ENCODE measurements at regions not wholly inside any gene's neighbourhood (a gene's known extent, or its start where the extent isn't known, plus 50 kb on each side); places are given as distances from the start of the nearest gene placed in this dataset.

DNA sequence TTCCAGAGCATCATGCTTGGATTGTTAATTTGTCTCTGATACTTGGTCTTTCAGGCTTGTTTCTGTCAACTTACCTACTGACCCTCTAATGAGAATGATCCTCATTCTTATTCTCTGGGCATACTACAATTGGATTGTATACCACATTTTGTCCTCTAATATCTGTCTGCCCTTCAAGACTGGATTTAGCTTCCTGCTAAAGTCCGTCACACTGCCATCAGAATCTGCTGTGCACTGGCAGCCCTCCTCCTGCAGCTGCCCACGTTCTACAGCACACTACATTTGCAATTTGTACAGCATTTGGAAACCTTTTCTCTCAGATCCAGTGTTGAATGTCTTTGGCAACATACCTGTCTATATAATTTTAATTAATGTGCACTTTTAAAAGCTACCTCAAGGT lies 183.1 kb downstream of the ZNF330 start:
- Histone ChIP-seq H3K27me3 (replicated peaks in 1 of 7) (no peaks in the 10 kb centered on the region), H3K27ac (no peak overlapping the region), H3K36me3 (no peaks in the 10 kb centered on the region), H3K4me3 (no peak overlapping the region), H3K9me3 (peaks cover 0 to under 1% (median under 1%) of the 10 kb centered on the region in 8 donors), H3K4me1 (no peaks in the 10 kb centered on the region)
- no peak for DNase-seq
- TF ChIP-seq POLR2A (IDR thresholded peaks at IDR 0.05) (no peak), POLR2AphosphoS5 (IDR thresholded peaks at IDR 0.05) (no peak)
- TF ChIP-seq, protein P1, sequence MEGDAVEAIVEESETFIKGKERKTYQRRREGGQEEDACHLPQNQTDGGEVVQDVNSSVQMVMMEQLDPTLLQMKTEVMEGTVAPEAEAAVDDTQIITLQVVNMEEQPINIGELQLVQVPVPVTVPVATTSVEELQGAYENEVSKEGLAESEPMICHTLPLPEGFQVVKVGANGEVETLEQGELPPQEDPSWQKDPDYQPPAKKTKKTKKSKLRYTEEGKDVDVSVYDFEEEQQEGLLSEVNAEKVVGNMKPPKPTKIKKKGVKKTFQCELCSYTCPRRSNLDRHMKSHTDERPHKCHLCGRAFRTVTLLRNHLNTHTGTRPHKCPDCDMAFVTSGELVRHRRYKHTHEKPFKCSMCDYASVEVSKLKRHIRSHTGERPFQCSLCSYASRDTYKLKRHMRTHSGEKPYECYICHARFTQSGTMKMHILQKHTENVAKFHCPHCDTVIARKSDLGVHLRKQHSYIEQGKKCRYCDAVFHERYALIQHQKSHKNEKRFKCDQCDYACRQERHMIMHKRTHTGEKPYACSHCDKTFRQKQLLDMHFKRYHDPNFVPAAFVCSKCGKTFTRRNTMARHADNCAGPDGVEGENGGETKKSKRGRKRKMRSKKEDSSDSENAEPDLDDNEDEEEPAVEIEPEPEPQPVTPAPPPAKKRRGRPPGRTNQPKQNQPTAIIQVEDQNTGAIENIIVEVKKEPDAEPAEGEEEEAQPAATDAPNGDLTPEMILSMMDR (IDR thresholded peaks at IDR 0.05 in 8 of 11, conservative IDR thresholded peaks at IDR 0.05 in 3 of 11) = no peak
- WGBS, 5 donors = 66 to 76% (median 73%) methylated on average over 2 of the region's 2 CpGs
- intact Hi-C loops (cut with DNase I; ENCODE audit: low total_unique reads) = no loop called here

DNA sequence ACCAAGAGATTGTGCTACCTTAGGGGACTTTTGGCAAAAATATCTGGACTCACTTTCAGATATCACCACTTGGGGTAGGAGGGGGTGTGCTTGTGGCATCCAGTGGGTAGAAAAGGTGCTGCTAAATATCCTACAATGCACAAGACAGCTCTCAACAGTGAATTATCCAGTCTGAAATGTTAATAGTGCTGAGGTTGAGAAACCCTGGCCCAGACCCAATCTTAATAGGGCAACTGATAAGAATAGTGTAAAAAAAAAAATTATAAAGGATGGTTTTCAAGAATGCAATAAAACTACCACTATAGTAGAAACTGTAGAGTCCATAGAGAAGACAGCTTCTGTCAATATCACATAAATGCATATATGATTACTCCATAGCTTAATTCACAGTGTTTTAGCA lies 185.5 kb downstream of the ZNF330 start:
- H3K27ac ChIP-seq = no peak overlapping the region
- intact Hi-C loops (cut with DNase I; ENCODE audit: low total_unique reads) = no loop called here
- no peak for DNase-seq
- no peaks in the 10 kb centered on the region for H3K4me1 ChIP-seq
- H3K36me3 ChIP-seq = no peaks in the 10 kb centered on the region
- TF ChIP-seq, protein P1 (IDR thresholded peaks at IDR 0.05 in 8 of 11, conservative IDR thresholded peaks at IDR 0.05 in 3 of 11) = no peak
- TF ChIP-seq POLR2AphosphoS5 (IDR thresholded peaks at IDR 0.05) = no peak
- no peak for TF ChIP-seq POLR2A (IDR thresholded peaks at IDR 0.05)
- no peak overlapping the region for H3K4me3 ChIP-seq
- H3K27me3 ChIP-seq (replicated peaks in 1 of 7) = no peaks in the 10 kb centered on the region
- H3K9me3 ChIP-seq = no peaks in the 10 kb centered on the region

DNA sequence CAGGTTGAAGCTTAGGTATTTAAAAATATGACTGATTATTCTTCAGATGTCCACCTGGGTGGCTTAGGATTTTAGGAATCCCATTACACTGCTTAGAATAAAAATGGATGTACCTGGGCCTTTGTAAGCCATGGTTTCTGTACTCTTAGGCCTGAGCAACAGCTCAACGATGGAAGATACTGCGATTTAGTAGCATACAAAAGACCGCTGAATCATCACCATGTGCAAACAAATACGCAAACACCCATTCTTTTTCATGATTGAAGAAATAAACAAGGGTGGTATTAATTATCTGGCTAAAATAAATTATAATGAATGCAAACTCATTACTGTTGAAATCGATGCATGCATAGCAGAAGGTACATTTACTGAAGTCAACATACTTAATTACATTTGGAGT lies 188.9 kb downstream of the ZNF330 start:
- no peak for DNase-seq
- Histone ChIP-seq H3K27ac (no peak overlapping the region), H3K4me1 (no peaks in the 10 kb centered on the region), H3K27me3 (replicated peaks in 1 of 7) (no peaks in the 10 kb centered on the region), H3K4me3 (no peak overlapping the region), H3K36me3 (no peaks in the 10 kb centered on the region), H3K9me3 (no peaks in the 10 kb centered on the region)
- 90 to 97% (median 92%) methylated on average over 5 of the region's 5 CpGs for WGBS, 5 donors
- intact Hi-C loops (cut with DNase I; ENCODE audit: low total_unique reads) = no loop called here
- TF ChIP-seq, protein P1 (IDR thresholded peaks at IDR 0.05 in 8 of 11, conservative IDR thresholded peaks at IDR 0.05 in 3 of 11) = no peak
- TF ChIP-seq POLR2AphosphoS5 (IDR thresholded peaks at IDR 0.05) (no peak), POLR2A (IDR thresholded peaks at IDR 0.05) (no peak)

DNA sequence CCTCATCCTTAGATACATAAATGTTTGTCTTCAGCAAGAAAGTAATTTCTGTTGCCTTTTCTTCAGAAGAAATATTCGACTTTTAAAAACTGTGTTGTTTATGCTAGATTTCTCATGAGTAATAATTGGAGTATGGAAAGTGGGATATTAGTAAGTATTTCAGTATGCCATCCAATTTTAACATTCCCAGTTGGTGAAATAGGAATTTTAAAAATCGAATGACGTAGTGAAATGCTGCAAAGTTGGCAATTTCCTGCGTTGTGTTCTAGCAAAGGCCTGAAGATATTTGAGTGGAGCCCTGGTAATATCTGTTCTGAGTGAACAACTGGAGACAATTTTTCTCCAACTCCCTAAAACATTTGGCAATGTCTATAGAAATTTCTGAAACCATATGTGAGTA lies 190.1 kb downstream of the ZNF330 start:
- no peaks in the 10 kb centered on the region for H3K9me3 ChIP-seq

More for the DNA sequence above, 190.1 kb downstream of the ZNF330 start:
- Histone ChIP-seq H3K4me3 (no peak overlapping the region), H3K27me3 (replicated peaks in 1 of 7) (no peaks in the 10 kb centered on the region), H3K36me3 (no peaks in the 10 kb centered on the region), H3K27ac (no peak overlapping the region), H3K4me1 (no peaks in the 10 kb centered on the region)
- DNase-seq = no peak
- TF ChIP-seq, protein P1 (IDR thresholded peaks at IDR 0.05 in 8 of 11, conservative IDR thresholded peaks at IDR 0.05 in 3 of 11) = no peak
- no peak for TF ChIP-seq POLR2AphosphoS5 (IDR thresholded peaks at IDR 0.05)
- no peak for TF ChIP-seq POLR2A (IDR thresholded peaks at IDR 0.05)
- WGBS, 5 donors = 83 to 91% (median 86%) methylated on average over 4 of the region's 4 CpGs
- intact Hi-C loops (cut with DNase I; ENCODE audit: low total_unique reads) = no loop called here
